BLaER1 treated with 17β-estradiol and CSF1 and Interleukin-3, amounts not matched to agents 10 nM and 100 nM (cell line): ENCODE measurements at regions not wholly inside any gene's neighbourhood (a gene's known extent, or its start where the extent isn't known, plus 50 kb on each side); places are given as distances from the start of the nearest gene placed in this dataset.
"Not testable (repeated sequence)": the region's sequence is repeated elsewhere in the genome, so short reads cannot be mapped to it uniquely, and the experiment has no call there.

Experiments used
- H3K27ac ChIP-seq, 11 experiments: shearing (Covaris generic); formaldehyde crosslinking; 2 replicates each; pipeline ENCODE4 v1.8.1; 2022
- H3K27me3 ChIP-seq, 11 experiments: shearing (Covaris generic); formaldehyde crosslinking; 2 replicates each; pipeline ENCODE4 v1.8.1; 2022
- H3K36me3 ChIP-seq, 11 experiments: shearing (Covaris generic); formaldehyde crosslinking; 2 replicates each; pipeline ENCODE4 v1.8.1; 2022
- H3K4me1 ChIP-seq, 10 experiments: shearing (Covaris generic); formaldehyde crosslinking; 2 replicates each; pipeline ENCODE4 v1.8.1; 2022
- H3K4me2 ChIP-seq, 11 experiments: shearing (Covaris generic); formaldehyde crosslinking; 2 replicates each; pipeline ENCODE4 v1.8.1; 2022
- H3K4me3 ChIP-seq, 10 experiments: shearing (Covaris generic); formaldehyde crosslinking; 2 replicates each; pipeline ENCODE4 v1.8.1; 2022
- H3K9ac ChIP-seq, 11 experiments: shearing (Covaris generic); formaldehyde crosslinking; 2 replicates each; pipeline ENCODE4 v1.8.1; 2022
- H3K9me3 ChIP-seq, 11 experiments: shearing (Covaris generic); formaldehyde crosslinking; replicated peaks in 1 of 11; 2 replicates each; pipeline ENCODE4 v1.8.1; 2022
- H4K20me1 ChIP-seq, 11 experiments: shearing (Covaris generic); formaldehyde crosslinking; 2 replicates each; pipeline ENCODE4 v1.8.1; 2022
- Cebpa-rat ChIP-seq, 11 experiments: shearing (Covaris generic); IDR thresholded peaks; 2 replicates each; pipeline ENCODE4 v1.8.1; 2022

DNA sequence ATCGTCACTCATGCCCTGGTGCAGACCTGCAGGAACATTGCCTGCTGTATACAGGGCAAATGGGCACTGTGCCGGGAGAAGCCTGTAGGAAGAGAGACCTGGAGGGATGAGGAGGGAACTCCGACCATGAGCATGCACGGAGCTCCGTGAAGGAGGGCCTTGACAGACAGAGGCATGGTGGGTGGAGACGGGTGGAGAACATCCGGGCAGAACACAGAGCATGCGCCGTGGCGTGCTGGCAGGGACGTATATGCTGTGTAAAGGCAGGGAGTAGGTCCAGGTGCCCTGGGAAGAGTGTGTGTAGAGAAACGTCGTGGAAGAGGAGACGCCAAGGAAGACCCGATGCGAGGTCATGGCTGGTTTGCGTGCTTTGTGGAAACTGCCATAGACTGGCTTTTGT lies 133.0 kb upstream of the FAN1 start:
- Histone ChIP-seq H3K27ac (no peak overlapping the region), H3K4me3 (no peak overlapping the region), H4K20me1 (no peaks in the 10 kb centered on the region), H3K4me1 (no peaks in the 10 kb centered on the region), H3K9ac (no peak overlapping the region), H3K27me3 (no peaks in the 10 kb centered on the region), H3K36me3 (peaks cover 10 to 74% (median 56%) of the 10 kb centered on the region in 11 experiments), H3K4me2 (no peak overlapping the region), H3K9me3 (peaks cover 15 to 34% (median 21%) of the 10 kb centered on the region in 11 experiments)
- no peak for TF ChIP-seq Cebpa-rat (IDR thresholded peaks at IDR 0.05)

DNA sequence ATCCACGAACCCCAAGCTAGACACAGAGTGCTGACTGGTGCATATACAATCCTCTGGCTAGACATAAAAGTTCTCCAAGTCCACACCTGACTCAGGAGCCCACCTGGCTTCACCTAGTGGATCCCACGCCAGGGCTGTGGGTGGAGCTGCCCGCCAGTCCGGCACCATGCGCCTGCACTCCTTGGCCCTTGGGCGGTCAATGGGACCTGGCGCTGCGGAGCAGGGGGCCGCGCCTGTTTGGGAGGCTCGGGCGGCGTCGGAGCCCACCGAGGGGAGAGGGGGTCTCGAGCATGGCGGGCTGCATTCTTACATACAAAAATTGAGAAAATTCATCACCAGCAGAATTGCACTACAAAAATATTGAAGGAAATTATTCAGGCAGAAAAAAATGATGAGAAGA lies 120.7 kb upstream of the FAN1 start:
- no peaks in the 10 kb centered on the region for H3K27me3 ChIP-seq
- H3K4me3 ChIP-seq: no peak overlapping the region
- no peak overlapping the region for H3K4me2 ChIP-seq
- no peak overlapping the region for H3K9ac ChIP-seq
- H3K36me3 ChIP-seq: no peaks in the 10 kb centered on the region
- H3K4me1 ChIP-seq: no peaks in the 10 kb centered on the region
- H4K20me1 ChIP-seq: no peaks in the 10 kb centered on the region
- H3K27ac ChIP-seq: no peak overlapping the region
- H3K9me3 ChIP-seq: peaks cover 0 to 15% (median 5%) of the 10 kb centered on the region in 11 experiments; a peak in 10 of 22 replicates
- no peak for TF ChIP-seq Cebpa-rat (IDR thresholded peaks at IDR 0.05)

DNA sequence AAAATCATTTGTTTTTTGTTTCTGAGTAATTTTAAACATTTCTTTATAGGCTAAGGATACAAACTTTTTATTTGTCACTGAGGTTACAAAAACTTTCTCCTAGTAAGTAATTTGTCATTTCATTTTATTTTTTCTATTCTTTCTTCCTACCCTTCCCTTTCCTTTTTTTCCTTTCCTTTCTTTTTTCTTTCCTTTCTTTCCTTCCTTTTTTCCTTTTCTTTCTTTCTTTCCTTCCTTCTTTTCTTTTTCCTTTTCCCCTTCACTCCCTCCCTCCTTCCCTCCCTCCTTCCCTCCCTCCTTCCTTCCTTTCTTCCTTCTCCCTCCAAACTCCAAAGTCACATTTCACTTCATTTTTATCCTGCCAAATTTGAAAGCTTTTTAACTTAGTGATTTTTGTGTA lies 115.1 kb upstream of the FAN1 start:
- no peaks in the 10 kb centered on the region for H4K20me1 ChIP-seq
- no peak for TF ChIP-seq Cebpa-rat (IDR thresholded peaks at IDR 0.05)
- no peak overlapping the region for H3K27ac ChIP-seq
- no peak overlapping the region for H3K4me2 ChIP-seq
- H3K9me3 ChIP-seq: no peaks in the 10 kb centered on the region; a peak in 1 of 22 replicates
- no peak overlapping the region for H3K4me3 ChIP-seq
- no peaks in the 10 kb centered on the region for H3K4me1 ChIP-seq
- no peaks in the 10 kb centered on the region for H3K27me3 ChIP-seq
- H3K36me3 ChIP-seq: no peaks in the 10 kb centered on the region
- no peak overlapping the region for H3K9ac ChIP-seq

DNA sequence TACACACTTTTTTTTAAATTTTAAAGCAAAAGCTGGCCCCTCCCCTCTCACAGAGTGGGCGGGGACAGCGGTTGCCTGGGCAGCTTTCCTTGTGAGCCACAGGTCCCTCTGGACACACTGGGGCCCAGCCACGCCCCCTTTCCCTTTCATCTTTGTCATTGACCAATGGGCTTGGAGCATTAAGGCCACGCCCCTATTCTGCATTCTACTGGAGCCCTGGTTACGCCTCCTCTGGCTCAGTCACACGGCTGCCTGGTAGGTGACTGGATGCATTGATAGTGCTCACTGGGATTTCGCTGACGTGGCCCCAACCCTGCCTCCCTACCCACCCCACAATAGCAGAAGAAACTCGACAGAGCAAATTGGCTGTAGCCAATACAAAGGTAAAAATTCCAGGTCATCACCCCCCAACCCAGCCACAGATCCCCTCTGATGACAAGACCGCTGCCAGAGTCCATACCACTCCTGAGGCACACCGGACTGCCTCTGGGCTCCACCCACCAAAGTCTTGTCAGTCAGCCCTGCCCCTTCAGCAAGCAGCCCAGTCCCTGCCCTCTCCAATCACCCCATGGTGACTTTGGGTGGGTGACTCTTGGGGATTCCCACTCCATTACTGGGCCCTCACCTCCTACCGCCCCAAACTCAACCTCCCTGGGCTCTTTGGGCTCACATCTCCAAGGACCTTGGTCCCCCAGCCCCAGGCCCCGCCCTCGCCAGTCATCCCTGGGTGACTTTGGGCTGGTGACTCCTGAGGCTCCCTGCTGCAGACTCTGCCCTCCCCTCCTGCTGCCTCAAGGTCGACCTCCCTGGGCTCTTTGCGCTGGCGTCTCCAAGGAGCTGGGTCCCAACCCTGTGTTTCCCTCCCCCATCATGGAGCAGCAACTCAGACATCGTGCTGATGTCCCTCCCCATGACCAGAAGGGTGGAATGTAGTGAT lies 112.2 kb upstream of the FAN1 start:
- Histone ChIP-seq H3K27me3 (no peaks in the 10 kb centered on the region), H3K4me2 (no peak overlapping the region), H3K36me3 (no peaks in the 10 kb centered on the region), H3K4me3 (no peak overlapping the region), H3K9ac (no peak overlapping the region), H4K20me1 (no peaks in the 10 kb centered on the region), H3K4me1 (no peaks in the 10 kb centered on the region), H3K9me3 (no peaks in the 10 kb centered on the region; a peak in 1 of 22 replicates), H3K27ac (no peak overlapping the region)
- no peak for TF ChIP-seq Cebpa-rat (IDR thresholded peaks at IDR 0.05)

DNA sequence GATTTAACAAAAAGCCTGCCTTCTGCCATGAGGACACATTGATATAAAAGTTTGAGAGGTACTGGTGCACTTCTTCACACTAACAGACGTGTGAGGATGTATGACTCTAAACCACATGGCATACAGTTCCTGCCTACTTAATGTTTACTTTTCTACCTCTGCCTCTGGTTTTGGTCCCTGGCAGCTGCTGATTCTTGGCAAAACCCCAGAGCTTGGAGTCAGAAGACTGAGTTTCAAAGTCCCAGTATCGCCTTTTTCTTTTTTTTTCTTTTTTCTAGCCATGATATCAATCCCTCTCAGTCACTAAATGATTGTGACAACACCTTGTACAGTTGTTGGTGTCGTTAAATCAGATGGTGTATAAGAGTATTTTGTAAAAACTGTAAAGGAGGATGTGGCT lies 110.9 kb upstream of the FAN1 start:
- not testable (repeated sequence) for H3K27me3 ChIP-seq, H3K4me3 ChIP-seq, H3K4me2 ChIP-seq, H4K20me1 ChIP-seq, H3K36me3 ChIP-seq, H3K9ac ChIP-seq, H3K4me1 ChIP-seq, H3K27ac ChIP-seq, H3K9me3 ChIP-seq

DNA sequence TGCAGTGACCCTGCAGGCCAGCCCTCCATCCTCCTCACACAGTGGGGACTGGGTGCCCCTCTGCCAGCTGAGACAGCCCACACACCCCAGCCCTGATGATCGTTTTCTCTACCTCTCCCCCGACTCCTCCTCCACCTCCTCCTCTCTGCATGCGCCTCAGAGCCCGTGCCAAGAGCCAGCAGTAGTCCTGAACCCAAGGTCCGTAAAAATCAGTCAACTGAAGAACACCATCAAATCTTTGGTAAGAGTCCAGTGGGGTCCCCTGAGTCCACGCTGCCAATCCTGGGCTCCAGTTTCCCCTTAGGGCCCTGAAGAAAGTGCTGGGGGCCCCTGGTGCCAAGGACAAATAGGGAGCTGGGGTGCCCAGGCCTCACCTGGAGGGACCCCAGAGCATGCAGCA lies 109.3 kb upstream of the FAN1 start:
- no peak overlapping the region for H3K27ac ChIP-seq
- H3K4me2 ChIP-seq: no peak overlapping the region
- H3K36me3 ChIP-seq: no peaks in the 10 kb centered on the region
- peaks cover 0 to 17% (median 6%) of the 10 kb centered on the region in 10 experiments; a peak in 11 of 20 replicates for H3K4me1 ChIP-seq
- H3K27me3 ChIP-seq: no peaks in the 10 kb centered on the region
- H4K20me1 ChIP-seq: no peaks in the 10 kb centered on the region
- no peak overlapping the region for H3K4me3 ChIP-seq
- H3K9ac ChIP-seq: no peak overlapping the region
- TF ChIP-seq Cebpa-rat (IDR thresholded peaks at IDR 0.05): no peak
- H3K9me3 ChIP-seq: no peaks in the 10 kb centered on the region; a peak in 1 of 22 replicates

DNA sequence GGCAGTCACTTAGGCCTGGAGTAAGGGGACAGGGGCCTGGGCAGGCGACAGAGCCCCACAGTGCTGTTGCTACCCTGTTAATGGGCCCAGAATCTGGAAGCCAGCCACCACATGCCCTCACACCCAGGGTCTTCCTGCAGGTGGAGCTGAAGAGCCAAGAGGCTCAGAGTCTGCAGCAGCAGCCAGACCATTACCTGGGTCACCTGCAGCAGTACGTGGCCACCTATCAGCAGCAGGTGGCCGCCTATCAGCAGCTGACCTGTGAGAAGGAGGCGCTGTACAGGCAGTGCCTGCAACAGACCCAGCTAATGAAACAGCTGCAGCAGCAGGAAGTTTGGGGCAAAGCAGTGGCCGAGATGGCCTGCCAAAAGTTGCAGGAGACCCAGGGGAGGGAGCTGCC lies 104.2 kb upstream of the FAN1 start:
- Histone ChIP-seq H3K4me1 (peaks cover 0 to 26% (median 11%) of the 10 kb centered on the region in 10 experiments; a peak in 14 of 20 replicates), H3K4me2 (peak overlapping the region in 7 of 11 experiments; percentile 23 to 71 (median 61); a peak in 12 of 22 replicates)
- not testable (repeated sequence) for H3K9ac ChIP-seq, H3K9me3 ChIP-seq, H3K27me3 ChIP-seq, H3K4me3 ChIP-seq, H3K36me3 ChIP-seq, H3K27ac ChIP-seq, H4K20me1 ChIP-seq

DNA sequence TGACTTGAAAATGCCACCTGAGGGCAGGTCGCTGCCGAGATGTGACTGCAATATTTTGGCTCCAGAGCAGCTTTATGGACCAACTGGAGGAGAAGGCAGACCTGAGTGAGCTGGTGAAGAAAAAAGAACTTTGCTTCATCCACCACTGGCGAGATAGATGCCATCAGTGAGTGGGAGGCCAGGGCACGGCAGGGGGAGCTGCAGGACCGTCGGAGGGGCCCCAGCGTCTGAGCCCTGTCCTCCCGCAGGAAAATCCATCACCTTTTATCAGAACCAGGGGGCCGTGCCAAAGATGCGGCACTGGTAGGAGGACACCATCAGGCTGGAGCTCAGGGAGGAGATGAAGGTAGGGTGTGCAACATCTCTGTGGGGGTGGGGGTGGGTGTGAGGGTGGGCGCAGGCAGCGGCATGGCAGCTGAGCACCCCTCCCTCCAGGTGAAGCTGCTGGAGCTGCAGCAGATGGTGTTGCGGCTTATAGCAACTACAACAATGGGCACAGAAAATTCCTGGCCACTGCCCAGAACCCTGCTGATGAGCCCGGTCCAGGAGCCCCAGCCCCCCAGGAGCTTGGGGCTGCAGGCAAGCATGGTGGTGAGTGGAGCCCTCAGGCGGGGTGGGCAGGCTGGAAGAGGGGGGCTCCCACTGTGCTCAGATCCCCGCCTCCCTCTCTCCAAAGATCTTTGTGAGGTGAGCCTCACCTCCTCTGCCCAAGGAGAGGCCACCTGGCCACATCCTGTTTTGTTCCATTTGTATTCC lies 102.4 kb upstream of the FAN1 start:
- H3K27me3 ChIP-seq, H3K27ac ChIP-seq, H3K36me3 ChIP-seq, H4K20me1 ChIP-seq, H3K9me3 ChIP-seq, H3K4me3 ChIP-seq, H3K4me2 ChIP-seq, H3K9ac ChIP-seq: not testable (repeated sequence)
- H3K4me1 ChIP-seq: peaks cover 0 to 26% (median 11%) of the 10 kb centered on the region in 10 experiments; a peak in 14 of 20 replicates

DNA sequence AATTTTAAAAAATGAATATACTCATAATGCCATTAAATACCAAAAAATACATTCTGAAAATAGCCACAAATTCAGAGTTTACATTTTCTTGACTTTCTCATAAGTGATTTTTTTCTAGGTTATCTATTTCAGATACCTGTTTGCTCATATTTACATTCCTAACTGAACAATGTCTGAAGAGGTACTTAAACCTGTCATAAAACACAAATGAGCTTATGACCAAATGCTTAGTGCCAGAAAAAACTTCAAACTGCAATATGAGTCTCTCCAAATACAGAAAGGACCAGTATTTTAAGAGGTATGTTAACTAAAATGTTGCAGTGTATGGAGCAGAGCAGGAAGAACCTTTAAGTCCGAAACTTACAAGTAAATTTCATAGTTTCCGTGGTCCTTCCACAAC lies 101.7 kb upstream of the FAN1 start:
- not testable (repeated sequence) for H3K36me3 ChIP-seq, H3K27ac ChIP-seq, H3K4me2 ChIP-seq

DNA sequence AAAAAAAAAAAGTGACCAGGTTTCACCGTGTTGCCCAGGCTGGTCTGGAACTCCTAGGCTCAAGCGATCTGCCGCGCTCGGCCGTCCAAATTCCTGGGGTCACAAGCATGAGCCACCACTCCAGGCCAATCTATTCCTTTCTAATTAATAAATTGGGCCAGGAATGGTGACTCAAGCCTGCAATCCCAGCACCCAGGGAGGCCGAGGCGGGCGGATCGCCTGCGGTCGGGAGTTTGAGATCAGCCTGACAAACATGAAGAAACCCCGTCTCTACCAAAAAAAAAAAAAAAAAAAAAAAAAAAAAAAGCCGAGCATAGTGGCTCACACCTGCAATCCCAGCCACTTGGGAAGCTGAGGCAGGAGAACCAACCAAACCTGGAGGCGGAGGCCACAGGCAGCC lies 100.0 kb upstream of the FAN1 start:
- not testable (repeated sequence) for H3K27me3 ChIP-seq, H3K27ac ChIP-seq, H3K4me3 ChIP-seq, H3K4me2 ChIP-seq, H3K9ac ChIP-seq, H3K36me3 ChIP-seq, H4K20me1 ChIP-seq
- Histone ChIP-seq H3K9me3 (peaks cover 0 to 11% (median 8%) of the 10 kb centered on the region in 11 experiments; a peak in 11 of 22 replicates), H3K4me1 (peaks cover 0 to 16% (median 10%) of the 10 kb centered on the region in 10 experiments; a peak in 14 of 20 replicates)

More for the DNA sequence above, 101.7 kb upstream of the FAN1 start:
- H3K9me3 ChIP-seq, H3K9ac ChIP-seq, H3K4me3 ChIP-seq, H4K20me1 ChIP-seq, H3K27me3 ChIP-seq: not testable (repeated sequence)
- peaks cover 0 to 26% (median 11%) of the 10 kb centered on the region in 10 experiments; a peak in 14 of 20 replicates for H3K4me1 ChIP-seq
